Testis (tissue), 2 donors: ENCODE measurements at regions not wholly inside any gene's neighbourhood (a gene's known extent, or its start where the extent isn't known, plus 50 kb on each side); places are given as distances from the start of the nearest gene placed in this dataset.

ENCODE experiments used
- CTCF ChIP-seq, 3 experiments: fragments of 450-650 bp in 2 of 3; fragments of 200-600 bp in 1 of 3; sonication (generic) in 1 of 3; IDR thresholded peaks; one replicate each; pipeline ENCODE4 v1.5.1; 2016 to 2019; ENCODE audit warnings: antibody characterized with exemption in 3 of 3, mild to moderate bottlenecking in 2 of 3, moderate library complexity in 1 of 3
- POLR2A ChIP-seq: fragments of 450-650 bp; IDR thresholded peaks from one replicate; pipeline ENCODE4 v1.6.1; 2017; ENCODE audit warnings: antibody characterized with exemption, mild to moderate bottlenecking, moderate library complexity

GRCh38 chr12:127174881-127175280 is 1092.1 kb upstream of the TMEM132C start:
- TF ChIP-seq CTCF (IDR thresholded peaks at IDR 0.05) (no peak), POLR2A (no peak)
